Medulla oblongata (tissue), 1 donor: ENCODE measurements at regions not wholly inside any gene's neighbourhood (a gene's known extent, or its start where the extent isn't known, plus 50 kb on each side); places are given as distances from the start of the nearest gene placed in this dataset.

Experiments used
- DNase-seq: peaks from one replicate; pipeline ENCODE4 v3.0.0-alpha.2; 2015; ENCODE audit errors: extremely low spot score

- DNase-seq = no peak
Measured at GRCh38 chr2:7209757-7210555, 292.7 kb downstream of the RNF144A start.

GRCh38 chr2:7210712-7211111 is 293.5 kb downstream of the RNF144A start:
- DNase-seq = no peak

GRCh38 chr2:7225848-7226247 is 308.6 kb downstream of the RNF144A start:
- no peak for DNase-seq

- DNase-seq = no peak
Measured at GRCh38 chr2:7226501-7226900, 309.3 kb downstream of the RNF144A start.

- no peak for DNase-seq
Measured at GRCh38 chr2:7233126-7233525, 315.9 kb downstream of the RNF144A start.

- DNase-seq = no peak
Measured at GRCh38 chr2:7237466-7237865, 320.3 kb downstream of the RNF144A start.

GRCh38 chr2:7239078-7239477 is 321.9 kb downstream of the RNF144A start:
- DNase-seq = no peak

- no peak for DNase-seq
Measured at GRCh38 chr2:7241041-7241745, 324.0 kb downstream of the RNF144A start.

GRCh38 chr2:7242189-7242867 is 325.1 kb downstream of the RNF144A start:
- peak; percentile 4 for DNase-seq

- DNase-seq = no peak
Measured at GRCh38 chr2:7243276-7243675, 326.1 kb downstream of the RNF144A start.

GRCh38 chr2:7256377-7256776 is 339.2 kb downstream of the RNF144A start:
- DNase-seq = no peak

- no peak for DNase-seq
Measured at GRCh38 chr2:7262727-7263126, 345.5 kb downstream of the RNF144A start.

- no peak for DNase-seq
Measured at GRCh38 chr2:7264791-7265190, 347.6 kb downstream of the RNF144A start.

GRCh38 chr2:7265286-7265685 is 348.1 kb downstream of the RNF144A start:
- DNase-seq = no peak

- no peak for DNase-seq
Measured at GRCh38 chr2:7269106-7269643, 352.0 kb downstream of the RNF144A start.

- no peak for DNase-seq
Measured at GRCh38 chr2:7270011-7270431, 352.8 kb downstream of the RNF144A start.

- no peak for DNase-seq
Measured at GRCh38 chr2:7272210-7272609, 355.0 kb downstream of the RNF144A start.

GRCh38 chr2:7278984-7279383 is 361.8 kb downstream of the RNF144A start:
- no peak for DNase-seq

- DNase-seq = no peak
Measured at GRCh38 chr2:7279421-7279949, 362.3 kb downstream of the RNF144A start.

GRCh38 chr2:7280790-7281189 is 363.6 kb downstream of the RNF144A start:
- no peak for DNase-seq

GRCh38 chr2:7281231-7282201 is 364.3 kb downstream of the RNF144A start:
- DNase-seq = no peak
